Naive thymus-derived CD4-positive, alpha-beta T cell (primary cell): ENCODE measurements at regions not wholly inside any gene's neighbourhood (a gene's known extent, or its start where the extent isn't known, plus 50 kb on each side); places are given as distances from the start of the nearest gene placed in this dataset.

Experiments
- ATAC-seq: fragments of 150-1000 bp; cut with Tn5 transposase; 2 replicates; pipeline ENCODE4 v1.10.0; 2021; ENCODE audit warnings: mild to moderate bottlenecking, moderate library complexity
- CTCF ChIA-PET: fragments of 350-600 bp; sonication (Branson Sonifier 250); formaldehyde crosslinking; loops from one replicate; lab custom pipeline; 2021; ENCODE audit warnings: antibody characterized with exemption; lab: Charles Lee
- POLR2A ChIA-PET: fragments of 350-600 bp; sonication (Branson Sonifier 250); formaldehyde crosslinking; loops from one replicate; lab custom pipeline; 2021; ENCODE audit warnings: antibody characterized with exemption, inconsistent platforms; lab: Charles Lee
- DNase-seq, 9 donors: peaks; one replicate each; pipeline versions ENCODE4 v3.0.0 to v3.0.0-alpha.2; 2020 to 2022; ENCODE audit warnings: mixed read lengths in 1 of 9
- H3K27ac ChIP-seq: one replicate; pipeline ENCODE4 v1.7.0; 2013; ENCODE audit warnings: mild to moderate bottlenecking, low read depth, low read length, moderate library complexity
- H3K27me3 ChIP-seq, 2 donors: one replicate each; pipeline ENCODE4 v1.7.0; 2013; ENCODE audit warnings: low read length in 2 of 2, mild to moderate bottlenecking in 2 of 2, moderate library complexity in 2 of 2; ENCODE audit not compliant: control insufficient read depth in 2 of 2, insufficient read depth in 2 of 2
- H3K36me3 ChIP-seq, 3 experiments: 1 replicate in 2 of 3; 2 replicates in 1 of 3; pipeline ENCODE4 v1.7.0; 2013; ENCODE audit warnings: low read length in 3 of 3, mild to moderate bottlenecking in 3 of 3, moderate library complexity in 1 of 3; ENCODE audit not compliant: insufficient read depth in 3 of 3, control insufficient read depth in 2 of 3
- H3K4me1 ChIP-seq, 2 donors: one replicate each; pipeline ENCODE4 v1.7.0; 2013; ENCODE audit warnings: low read length in 2 of 2, mild to moderate bottlenecking in 2 of 2, moderate library complexity in 1 of 2; ENCODE audit not compliant: control insufficient read depth in 2 of 2, insufficient read depth in 2 of 2
- H3K4me3 ChIP-seq: 2 replicates; pipeline ENCODE4 v1.7.0; 2013; ENCODE audit warnings: mild to moderate bottlenecking, low read length
- H3K9me3 ChIP-seq, 3 experiments: 1 replicate in 2 of 3; 2 replicates in 1 of 3; pipeline ENCODE4 v1.7.0; 2013; ENCODE audit warnings: low read length in 3 of 3; ENCODE audit not compliant: control insufficient read depth in 2 of 3
- H3K27ac Mint-ChIP-seq, 9 donors: one replicate each; pipeline ENCODE4 v1.8.0; 2020 to 2022; ENCODE audit warnings: mixed read lengths in 9 of 9, mild to moderate bottlenecking in 8 of 9, moderate library complexity in 5 of 9, inconsistent platforms in 2 of 9
- H3K27me3 Mint-ChIP-seq, 5 donors: one replicate each; pipeline ENCODE4 v1.8.0; 2021 to 2022; ENCODE audit warnings: mixed read lengths in 5 of 5, mild to moderate bottlenecking in 1 of 5
- H3K36me3 Mint-ChIP-seq, 5 donors: one replicate each; pipeline ENCODE4 v1.8.0; 2020 to 2022; ENCODE audit warnings: mixed read lengths in 5 of 5, mild to moderate bottlenecking in 3 of 5, inconsistent platforms in 1 of 5
- H3K4me1 Mint-ChIP-seq, 7 donors: one replicate each; pipeline ENCODE4 v1.8.0; 2020 to 2022; ENCODE audit warnings: mixed read lengths in 7 of 7, mild to moderate bottlenecking in 3 of 7, inconsistent platforms in 1 of 7
- H3K4me3 Mint-ChIP-seq, 10 donors: one replicate each; pipeline ENCODE4 v1.8.0; 2020 to 2022; ENCODE audit warnings: mild to moderate bottlenecking in 10 of 10, mixed read lengths in 10 of 10, moderate library complexity in 6 of 10, inconsistent platforms in 2 of 10
- H3K9me3 Mint-ChIP-seq, 11 donors: one replicate each; pipeline ENCODE4 v1.8.0; 2020 to 2022; ENCODE audit warnings: mixed read lengths in 11 of 11, mild to moderate bottlenecking in 4 of 11, inconsistent platforms in 1 of 11, moderate library complexity in 1 of 11
- intact Hi-C, 2 donors: fragments of 100-400 bp; cut with micrococcal nuclease; formaldehyde crosslinking; loops; one replicate each; pipeline ENCODE4 v1.15.1; 2023

GRCh38 chr10:31580646-31581045 lies 261.6 kb downstream of the ZEB1 start:
- intact Hi-C loops: no loop called here
- no peak overlapping the region for H3K4me3 ChIP-seq
- POLR2A ChIA-PET: no interaction called here
- DNase-seq (no peak), ATAC-seq (no peak)
- H3K36me3 ChIP-seq: no peaks in the 10 kb centered on the region
- H3K36me3 Mint-ChIP-seq: peaks cover 0 to 4% (median 0%) of the 10 kb centered on the region in 5 donors
- CTCF ChIA-PET: no interaction called here
- H3K27me3 Mint-ChIP-seq: peaks cover 0 to 21% (median 12%) of the 10 kb centered on the region in 5 donors
- H3K27me3 ChIP-seq: no peaks in the 10 kb centered on the region
- H3K27ac Mint-ChIP-seq: no peak overlapping the region
- no peak overlapping the region for H3K4me3 Mint-ChIP-seq
- H3K4me1 ChIP-seq: no peaks in the 10 kb centered on the region
- no peaks in the 10 kb centered on the region for H3K9me3 ChIP-seq
- peaks cover 0 to 12% (median 3%) of the 10 kb centered on the region in 11 donors for H3K9me3 Mint-ChIP-seq
- H3K4me1 Mint-ChIP-seq: peaks cover 5 to 9% (median 6%) of the 10 kb centered on the region in 7 donors
- no peak overlapping the region for H3K27ac ChIP-seq
